HepG2 (cell line): ENCODE measurements at regions not wholly inside any gene's neighbourhood (a gene's known extent, or its start where the extent isn't known, plus 50 kb on each side); places are given as distances from the start of the nearest gene placed in this dataset.

Experiments
- ATAC-seq: fragments of 200-7000 bp; cut with Tn5 transposase; 3 replicates; pipeline ENCODE4 v1.9.1; 2020; ENCODE audit warnings: mild to moderate bottlenecking, moderate library complexity
- BruUV-seq: library from RNA; stranded (reverse); fragments of 400-500 nt; replicated peaks from 2 replicates; lab custom pipeline; 2021; lab: Mats Ljungman, UMichigan
- CTCF ChIA-PET: fragments of 300-600 bp; formaldehyde crosslinking; extraction: SDS; loops from one replicate; lab custom pipeline; 2021; ENCODE audit warnings: low total read pairs, inconsistent platforms, low intra/inter-chr PET ratio; lab: Yijun Ruan, JAX
- POLR2A ChIA-PET: fragments of 350-600 bp; sonication (Branson Sonifier 250); formaldehyde crosslinking; loops from one replicate; lab custom pipeline; 2020; ENCODE audit warnings: antibody characterized with exemption, inconsistent platforms; lab: Yijun Ruan, JAX
- DNase-seq: peaks from one replicate; pipeline ENCODE4 v3.0.0-alpha.2; 2015; ENCODE audit warnings: low spot score
- FAIRE-seq: peaks from 3 replicates; lab custom pipeline; 2011; peaks lifted over from hg19 to GRCh38; lab: Jason Lieb, UNC
- H2AFZ ChIP-seq: one replicate; pipeline ENCODE4 v1.6.1; 2011; ENCODE audit warnings: low read length, inconsistent platforms
- H3K27ac ChIP-seq: fragments of 300-600 bp; 3 replicates; pipeline ENCODE4 v1.8.0; 2011; ENCODE audit warnings: mixed run types, mild to moderate bottlenecking, mixed read lengths, low read length, inconsistent platforms; ENCODE audit not compliant: insufficient read depth; ENCODE audit errors: extremely low read length
- H3K27me3 ChIP-seq, 2 experiments: fragments of 200-600 bp in 1 of 2; 2 replicates in 1 of 2; 3 replicates in 1 of 2; pipeline versions ENCODE4 v1.6.0 to v1.8.0; 2011; ENCODE audit warnings: low read length in 2 of 2, mild to moderate bottlenecking in 2 of 2, moderate library complexity in 2 of 2, inconsistent platforms in 1 of 2; ENCODE audit not compliant: insufficient read depth in 2 of 2, control insufficient read depth in 1 of 2
- H3K36me3 ChIP-seq, 2 experiments: fragments of 200-600 bp in 1 of 2; replicated peaks in 1 of 2; 2 replicates in 1 of 2; 3 replicates in 1 of 2; pipeline versions ENCODE4 v1.5.1 to v1.8.0; 2011; ENCODE audit warnings: low read length in 2 of 2, inconsistent platforms in 1 of 2; ENCODE audit not compliant: insufficient read depth in 2 of 2, control insufficient read depth in 1 of 2
- H3K4me1 ChIP-seq: 2 replicates; pipeline ENCODE4 v1.5.1; 2012; ENCODE audit warnings: low read length, inconsistent platforms; ENCODE audit not compliant: insufficient read depth
- H3K4me2 ChIP-seq: 2 replicates; pipeline ENCODE4 v1.6.0; 2011; ENCODE audit warnings: low read depth, low read length, inconsistent platforms
- H3K4me3 ChIP-seq, 3 experiments: fragments of 200-600 bp in 1 of 3; sonication (generic), shearing (Covaris generic) in 1 of 3; replicated peaks in 1 of 3; 2 replicates each; pipeline ENCODE4 v1.5.1; 2011 to 2016; ENCODE audit warnings: low read length in 3 of 3, inconsistent platforms in 2 of 3, low read depth in 2 of 3, mild to moderate bottlenecking in 2 of 3, control low read depth in 1 of 3, mixed read lengths in 1 of 3; ENCODE audit not compliant: insufficient read depth in 1 of 3
- H3K79me2 ChIP-seq: one replicate; pipeline ENCODE4 v1.6.1; 2011; ENCODE audit warnings: low read length, inconsistent platforms; ENCODE audit not compliant: insufficient read depth
- H3K9ac ChIP-seq: 2 replicates; pipeline ENCODE4 v1.6.0; 2011; ENCODE audit warnings: mild to moderate bottlenecking, low read depth, low read length, inconsistent platforms; ENCODE audit not compliant: insufficient read depth
- H3K9me3 ChIP-seq: 2 replicates; pipeline ENCODE4 v1.5.1; 2012; ENCODE audit warnings: mild to moderate bottlenecking, low read length
- H4K20me1 ChIP-seq: 2 replicates; pipeline ENCODE4 v1.6.0; 2011; ENCODE audit warnings: inconsistent platforms, mild to moderate bottlenecking, low read length, moderate library complexity; ENCODE audit not compliant: insufficient read depth
- AGO2 ChIP-seq: fragments of 200-400 bp; formaldehyde crosslinking; optimal IDR thresholded peaks from 2 replicates; pipeline ENCODE3; 2017; ENCODE audit warnings: mild to moderate bottlenecking, low read depth, low read length, moderate library complexity
- NAIF1 ChIP-seq: sonication (generic); formaldehyde crosslinking; IDR thresholded peaks from 2 replicates; pipeline ENCODE4 v1.5.0; 2020; ENCODE audit warnings: mild to moderate bottlenecking, missing genetic modification reagents, borderline replicate concordance
- NFIC ChIP-seq: IDR thresholded peaks from 2 replicates; pipeline ENCODE4 v1.6.1; 2012; ENCODE audit warnings: mild to moderate bottlenecking, low read length, inconsistent platforms
- SRSF4 ChIP-seq: fragments of 200-400 bp; formaldehyde crosslinking; IDR thresholded peaks from one replicate; pipeline ENCODE4 v1.6.1; 2018; ENCODE audit warnings: mild to moderate bottlenecking, low read depth, low read length, moderate library complexity; ENCODE audit not compliant: poor library complexity, severe bottlenecking
- TEAD2 ChIP-seq: sonication (generic); formaldehyde crosslinking; IDR thresholded peaks from 2 replicates; pipeline ENCODE4 v1.9.0; 2021; ENCODE audit warnings: missing genetic modification reagents
- YY1 ChIP-seq: IDR thresholded peaks from 2 replicates; pipeline ENCODE4 v1.6.1; 2011; ENCODE audit warnings: low read length, low read depth, moderate library complexity, mild to moderate bottlenecking; ENCODE audit not compliant: insufficient read depth, insufficient replicate concordance
- ZBTB7A ChIP-seq: sonication (generic); formaldehyde crosslinking; IDR thresholded peaks from 2 replicates; pipeline ENCODE4 v1.8.0; 2022; ENCODE audit warnings: mild to moderate bottlenecking, missing genetic modification reagents
- ZNF253 ChIP-seq: sonication (generic); formaldehyde crosslinking; IDR thresholded peaks from 2 replicates; pipeline ENCODE4 v1.8.0; 2022; ENCODE audit warnings: mild to moderate bottlenecking, missing genetic modification reagents, borderline replicate concordance
- ZNF292 ChIP-seq: sonication (generic); formaldehyde crosslinking; IDR thresholded peaks from 2 replicates; pipeline ENCODE4 v1.8.1; 2022; ENCODE audit warnings: mild to moderate bottlenecking, low read depth, missing genetic modification reagents, borderline replicate concordance
- ZNF350 ChIP-seq: sonication (generic); formaldehyde crosslinking; IDR thresholded peaks from 2 replicates; pipeline ENCODE4 v1.4.0; 2020; ENCODE audit warnings: mild to moderate bottlenecking, low read depth, missing genetic modification reagents, borderline replicate concordance
- ZNF564 ChIP-seq: sonication (generic); formaldehyde crosslinking; IDR thresholded peaks from 2 replicates; pipeline ENCODE4 v1.8.1; 2023; ENCODE audit warnings: mild to moderate bottlenecking, missing genetic modification reagents
- ZNF792 ChIP-seq: IDR thresholded peaks from 2 replicates; pipeline ENCODE4 v1.6.1; 2016
- ZNF839 ChIP-seq: sonication (generic); formaldehyde crosslinking; IDR thresholded peaks from 2 replicates; pipeline ENCODE4 v1.4.0; 2020; ENCODE audit warnings: missing genetic modification reagents, mild to moderate bottlenecking, borderline replicate concordance
- WGBS: methylation state at CpG from one replicate; pipeline ENCODE4 v1.1.6; 2017; ENCODE audit warnings: low lambda C conversion rate; 5-methylcytosine and 5-hydroxymethylcytosine counted together
- in situ Hi-C: cut with HindIII; loops from 2 replicates; pipeline ENCODE4 v1.10.0; 2017; ENCODE audit warnings: low pct_unique_long_range_greater_than_20kb; ENCODE audit not compliant: extremely low pct_ligation_motif_present
- intact Hi-C: fragments of 100-400 bp; cut with micrococcal nuclease; formaldehyde crosslinking; loops from one replicate; pipeline ENCODE4 v1.10.0; 2022; ENCODE audit not compliant: unreplicated experiment
- TF ChIP-seq, protein P1 (sequence below): sonication (generic); formaldehyde crosslinking; IDR thresholded peaks from 2 replicates; pipeline ENCODE4 v1.4.0; 2020; ENCODE audit warnings: missing genetic modification reagents, borderline replicate concordance
- TF ChIP-seq, protein P2 (sequence below): sonication (generic); formaldehyde crosslinking; IDR thresholded peaks from 2 replicates; pipeline ENCODE4 v1.4.0; 2020; ENCODE audit warnings: missing genetic modification reagents
- TF ChIP-seq, protein P3 (sequence below): sonication (generic); formaldehyde crosslinking; IDR thresholded peaks from 2 replicates; pipeline ENCODE4 v1.4.0; 2020; ENCODE audit warnings: low read depth, mild to moderate bottlenecking, missing genetic modification reagents
- TF ChIP-seq, protein P4 (sequence below): sonication (generic); formaldehyde crosslinking; IDR thresholded peaks from 2 replicates; pipeline ENCODE4 v1.4.0; 2020; ENCODE audit warnings: missing genetic modification reagents

DNA sequence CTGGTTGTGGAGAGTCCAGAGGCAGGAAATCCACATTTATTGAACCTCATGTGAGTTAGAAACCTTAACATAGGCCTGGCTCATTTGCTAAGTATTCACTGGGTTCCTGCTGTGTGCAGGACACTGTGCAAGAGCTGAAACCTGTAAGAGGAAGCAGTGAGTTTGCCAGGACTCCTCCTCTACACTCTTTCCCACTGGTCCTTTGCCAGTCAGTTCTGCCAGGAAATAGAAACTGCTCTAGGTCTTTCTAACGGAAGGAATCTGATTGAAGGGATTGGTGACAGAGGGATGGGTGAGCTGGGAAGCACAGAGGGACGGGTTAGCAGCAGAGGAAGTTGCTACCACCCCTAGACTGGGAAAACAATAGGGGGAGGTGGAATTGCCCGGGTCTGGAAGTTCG lies 234.2 kb upstream of the ECI2 start:
- Histone ChIP-seq H2AFZ (no peak overlapping the region), H3K79me2 (no peaks in the 10 kb centered on the region), H3K4me3 (no peak overlapping the region), H3K9me3 (no peaks in the 10 kb centered on the region), H4K20me1 (no peaks in the 10 kb centered on the region), H3K4me2 (no peak overlapping the region), H3K27me3 (peaks cover 0 to 55% of the 10 kb centered on the region in 2 experiments; a peak in 4 of 5 replicates), H3K4me1 (no peaks in the 10 kb centered on the region), H3K9ac (no peak overlapping the region), H3K36me3 (no peaks in the 10 kb centered on the region), H3K27ac (no peak overlapping the region)
- 4% methylated on average over 4 of the region's 4 CpGs for WGBS
- no peak for DNase-seq
- POLR2A ChIA-PET = no interaction called here
- CTCF ChIA-PET = no interaction called here
- intact Hi-C loops (no loop called here), in situ Hi-C loops (no loop called here)
- no peak for FAIRE-seq
- BruUV-seq = no TSS peak
- no peak for ATAC-seq
- TF ChIP-seq, protein P1, sequence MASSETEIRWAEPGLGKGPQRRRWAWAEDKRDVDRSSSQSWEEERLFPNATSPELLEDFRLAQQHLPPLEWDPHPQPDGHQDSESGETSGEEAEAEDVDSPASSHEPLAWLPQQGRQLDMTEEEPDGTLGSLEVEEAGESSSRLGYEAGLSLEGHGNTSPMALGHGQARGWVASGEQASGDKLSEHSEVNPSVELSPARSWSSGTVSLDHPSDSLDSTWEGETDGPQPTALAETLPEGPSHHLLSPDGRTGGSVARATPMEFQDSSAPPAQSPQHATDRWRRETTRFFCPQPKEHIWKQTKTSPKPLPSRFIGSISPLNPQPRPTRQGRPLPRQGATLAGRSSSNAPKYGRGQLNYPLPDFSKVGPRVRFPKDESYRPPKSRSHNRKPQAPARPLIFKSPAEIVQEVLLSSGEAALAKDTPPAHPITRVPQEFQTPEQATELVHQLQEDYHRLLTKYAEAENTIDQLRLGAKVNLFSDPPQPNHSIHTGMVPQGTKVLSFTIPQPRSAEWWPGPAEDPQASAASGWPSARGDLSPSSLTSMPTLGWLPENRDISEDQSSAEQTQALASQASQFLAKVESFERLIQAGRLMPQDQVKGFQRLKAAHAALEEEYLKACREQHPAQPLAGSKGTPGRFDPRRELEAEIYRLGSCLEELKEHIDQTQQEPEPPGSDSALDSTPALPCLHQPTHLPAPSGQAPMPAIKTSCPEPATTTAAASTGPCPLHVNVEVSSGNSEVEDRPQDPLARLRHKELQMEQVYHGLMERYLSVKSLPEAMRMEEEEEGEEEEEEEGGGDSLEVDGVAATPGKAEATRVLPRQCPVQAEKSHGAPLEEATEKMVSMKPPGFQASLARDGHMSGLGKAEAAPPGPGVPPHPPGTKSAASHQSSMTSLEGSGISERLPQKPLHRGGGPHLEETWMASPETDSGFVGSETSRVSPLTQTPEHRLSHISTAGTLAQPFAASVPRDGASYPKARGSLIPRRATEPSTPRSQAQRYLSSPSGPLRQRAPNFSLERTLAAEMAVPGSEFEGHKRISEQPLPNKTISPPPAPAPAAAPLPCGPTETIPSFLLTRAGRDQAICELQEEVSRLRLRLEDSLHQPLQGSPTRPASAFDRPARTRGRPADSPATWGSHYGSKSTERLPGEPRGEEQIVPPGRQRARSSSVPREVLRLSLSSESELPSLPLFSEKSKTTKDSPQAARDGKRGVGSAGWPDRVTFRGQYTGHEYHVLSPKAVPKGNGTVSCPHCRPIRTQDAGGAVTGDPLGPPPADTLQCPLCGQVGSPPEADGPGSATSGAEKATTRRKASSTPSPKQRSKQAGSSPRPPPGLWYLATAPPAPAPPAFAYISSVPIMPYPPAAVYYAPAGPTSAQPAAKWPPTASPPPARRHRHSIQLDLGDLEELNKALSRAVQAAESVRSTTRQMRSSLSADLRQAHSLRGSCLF = no peak
- TF ChIP-seq YY1 (no peak), ZNF292 (CRISPR knock-in tag) (no peak), ZNF792 (CRISPR knock-in tag) (no peak), SRSF4 (no peak), ZNF839 (no peak), AGO2 (no peak), ZNF253 (CRISPR knock-in tag) (no peak), ZBTB7A (no peak), NAIF1 (no peak), NFIC (no peak), ZNF350 (CRISPR knock-in tag) (no peak), TEAD2 (CRISPR knock-in tag) (no peak), ZNF564 (CRISPR knock-in tag) (no peak)
- TF ChIP-seq, protein P2, sequence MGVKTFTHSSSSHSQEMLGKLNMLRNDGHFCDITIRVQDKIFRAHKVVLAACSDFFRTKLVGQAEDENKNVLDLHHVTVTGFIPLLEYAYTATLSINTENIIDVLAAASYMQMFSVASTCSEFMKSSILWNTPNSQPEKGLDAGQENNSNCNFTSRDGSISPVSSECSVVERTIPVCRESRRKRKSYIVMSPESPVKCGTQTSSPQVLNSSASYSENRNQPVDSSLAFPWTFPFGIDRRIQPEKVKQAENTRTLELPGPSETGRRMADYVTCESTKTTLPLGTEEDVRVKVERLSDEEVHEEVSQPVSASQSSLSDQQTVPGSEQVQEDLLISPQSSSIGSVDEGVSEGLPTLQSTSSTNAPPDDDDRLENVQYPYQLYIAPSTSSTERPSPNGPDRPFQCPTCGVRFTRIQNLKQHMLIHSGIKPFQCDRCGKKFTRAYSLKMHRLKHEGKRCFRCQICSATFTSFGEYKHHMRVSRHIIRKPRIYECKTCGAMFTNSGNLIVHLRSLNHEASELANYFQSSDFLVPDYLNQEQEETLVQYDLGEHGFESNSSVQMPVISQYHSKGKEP (CRISPR knock-in tag) = no peak
- TF ChIP-seq, protein P3, sequence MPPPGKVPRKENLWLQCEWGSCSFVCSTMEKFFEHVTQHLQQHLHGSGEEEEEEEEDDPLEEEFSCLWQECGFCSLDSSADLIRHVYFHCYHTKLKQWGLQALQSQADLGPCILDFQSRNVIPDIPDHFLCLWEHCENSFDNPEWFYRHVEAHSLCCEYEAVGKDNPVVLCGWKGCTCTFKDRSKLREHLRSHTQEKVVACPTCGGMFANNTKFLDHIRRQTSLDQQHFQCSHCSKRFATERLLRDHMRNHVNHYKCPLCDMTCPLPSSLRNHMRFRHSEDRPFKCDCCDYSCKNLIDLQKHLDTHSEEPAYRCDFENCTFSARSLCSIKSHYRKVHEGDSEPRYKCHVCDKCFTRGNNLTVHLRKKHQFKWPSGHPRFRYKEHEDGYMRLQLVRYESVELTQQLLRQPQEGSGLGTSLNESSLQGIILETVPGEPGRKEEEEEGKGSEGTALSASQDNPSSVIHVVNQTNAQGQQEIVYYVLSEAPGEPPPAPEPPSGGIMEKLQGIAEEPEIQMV (CRISPR knock-in tag) = no peak
- TF ChIP-seq, protein P4, sequence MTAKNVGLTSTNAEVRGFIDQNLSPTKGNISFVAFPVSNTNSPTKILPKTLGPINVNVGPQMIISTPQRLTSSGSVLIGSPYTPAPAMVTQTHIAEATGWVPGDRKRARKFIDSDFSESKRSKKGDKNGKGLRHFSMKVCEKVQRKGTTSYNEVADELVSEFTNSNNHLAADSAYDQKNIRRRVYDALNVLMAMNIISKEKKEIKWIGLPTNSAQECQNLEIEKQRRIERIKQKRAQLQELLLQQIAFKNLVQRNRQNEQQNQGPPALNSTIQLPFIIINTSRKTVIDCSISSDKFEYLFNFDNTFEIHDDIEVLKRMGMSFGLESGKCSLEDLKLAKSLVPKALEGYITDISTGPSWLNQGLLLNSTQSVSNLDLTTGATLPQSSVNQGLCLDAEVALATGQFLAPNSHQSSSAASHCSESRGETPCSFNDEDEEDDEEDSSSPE (CRISPR knock-in tag) = no peak
